GM12878 (cell line): ENCODE measurements at regions not wholly inside any gene's neighbourhood (a gene's known extent, or its start where the extent isn't known, plus 50 kb on each side); places are given as distances from the start of the nearest gene placed in this dataset.

Experiments used
- CHD4 ChIP-seq: fragments of 200-600 bp; sonication (generic); IDR thresholded peaks from 2 replicates; pipeline ENCODE4 v1.6.1; 2016; ENCODE audit warnings: mild to moderate bottlenecking
- EP300 ChIP-seq, 2 experiments: fragments of 150-350 bp in 1 of 2; IDR thresholded peaks; 2 replicates each; pipeline ENCODE4 v1.6.1; 2011 to 2012; ENCODE audit warnings: low read depth in 2 of 2, low read length in 2 of 2, borderline replicate concordance in 1 of 2, improper control_type of control experiment in 1 of 2, inconsistent platforms in 1 of 2; ENCODE audit not compliant: control insufficient read depth in 1 of 2
- KDM1A ChIP-seq: fragments of 200-600 bp; sonication (generic); IDR thresholded peaks from 2 replicates; pipeline ENCODE4 v1.6.1; 2016; ENCODE audit warnings: borderline replicate concordance
- NFXL1 ChIP-seq: fragments of 450-650 bp; IDR thresholded peaks from 2 replicates; pipeline ENCODE4 v1.6.1; 2017; ENCODE audit warnings: antibody characterized with exemption, mild to moderate bottlenecking, borderline replicate concordance
- POLR2A ChIP-seq: IDR thresholded peaks from 2 replicates; pipeline ENCODE4 v1.6.1; 2011; ENCODE audit warnings: low read depth, mild to moderate bottlenecking, low read length
- POLR2AphosphoS5 ChIP-seq: IDR thresholded peaks from 2 replicates; pipeline ENCODE4 v1.6.1; 2011; ENCODE audit warnings: mild to moderate bottlenecking, low read length, inconsistent platforms
- SMC3 ChIP-seq: IDR thresholded peaks from 2 replicates; pipeline ENCODE4 v1.6.1; 2011; ENCODE audit warnings: low read length, improper control_type of control experiment, borderline replicate concordance
- TF ChIP-seq, protein P1 (sequence below), 3 experiments: IDR thresholded peaks in 2 of 3; conservative IDR thresholded peaks in 1 of 3; 2 replicates each; pipeline ENCODE4 v1.5.1; 2011; ENCODE audit warnings: low read depth in 3 of 3, low read length in 3 of 3, mild to moderate bottlenecking in 3 of 3, control low read depth in 2 of 3, moderate library complexity in 2 of 3, inconsistent platforms in 1 of 3, mixed read lengths in 1 of 3; ENCODE audit not compliant: control insufficient read depth in 2 of 3, insufficient read depth in 1 of 3; ENCODE audit errors: extremely low read depth in 1 of 3
- TF ChIP-seq, protein P2 (sequence below): fragments of 450-650 bp; IDR thresholded peaks from 2 replicates; pipeline ENCODE4 v1.6.1; 2018; ENCODE audit warnings: mild to moderate bottlenecking, low read depth, moderate library complexity; ENCODE audit not compliant: partially characterized antibody

DNA sequence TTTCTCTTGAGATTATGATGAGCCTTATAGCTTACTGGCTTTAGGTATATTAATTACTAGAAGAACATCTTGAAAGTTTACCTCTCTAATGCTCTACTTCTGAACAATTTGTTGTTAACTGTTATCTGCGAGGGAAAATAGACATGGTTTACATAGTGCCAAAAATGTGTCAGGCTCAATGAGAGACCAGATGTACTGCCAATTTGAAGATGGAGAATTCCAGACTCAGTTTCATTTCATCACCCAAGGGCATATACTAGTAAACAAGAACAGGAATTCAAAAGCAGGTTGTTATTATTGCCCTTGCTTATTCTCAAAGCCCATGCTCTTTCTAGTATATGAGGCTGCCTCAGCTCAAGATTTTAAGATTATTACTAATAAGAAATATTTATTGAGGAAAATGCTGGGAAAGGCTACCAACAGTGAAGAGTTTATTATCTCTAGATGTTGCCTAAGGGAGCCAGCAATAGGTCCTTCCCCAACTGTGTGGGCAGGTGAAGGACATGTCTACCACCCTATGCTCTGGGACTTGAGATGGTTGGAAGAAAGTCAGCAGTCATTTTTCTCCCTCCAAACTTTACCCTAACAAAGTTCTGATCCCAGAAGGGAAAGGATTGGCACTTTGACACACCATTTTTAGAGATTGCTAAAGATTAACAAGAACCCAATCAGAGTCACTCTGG, 792.7 kb downstream of the METTL4 start:
- TF ChIP-seq SMC3 (no peak), KDM1A (no peak), POLR2AphosphoS5 (no peak), EP300 (IDR thresholded peaks at IDR 0.05; ENCODE audit: borderline replicate concordance in 1 of 2, control insufficient read depth in 1 of 2, low read depth in 2 of 2, low read length in 2 of 2) (no peak), NFXL1 (no peak), POLR2A (no peak), CHD4 (no peak)
- TF ChIP-seq, protein P1, sequence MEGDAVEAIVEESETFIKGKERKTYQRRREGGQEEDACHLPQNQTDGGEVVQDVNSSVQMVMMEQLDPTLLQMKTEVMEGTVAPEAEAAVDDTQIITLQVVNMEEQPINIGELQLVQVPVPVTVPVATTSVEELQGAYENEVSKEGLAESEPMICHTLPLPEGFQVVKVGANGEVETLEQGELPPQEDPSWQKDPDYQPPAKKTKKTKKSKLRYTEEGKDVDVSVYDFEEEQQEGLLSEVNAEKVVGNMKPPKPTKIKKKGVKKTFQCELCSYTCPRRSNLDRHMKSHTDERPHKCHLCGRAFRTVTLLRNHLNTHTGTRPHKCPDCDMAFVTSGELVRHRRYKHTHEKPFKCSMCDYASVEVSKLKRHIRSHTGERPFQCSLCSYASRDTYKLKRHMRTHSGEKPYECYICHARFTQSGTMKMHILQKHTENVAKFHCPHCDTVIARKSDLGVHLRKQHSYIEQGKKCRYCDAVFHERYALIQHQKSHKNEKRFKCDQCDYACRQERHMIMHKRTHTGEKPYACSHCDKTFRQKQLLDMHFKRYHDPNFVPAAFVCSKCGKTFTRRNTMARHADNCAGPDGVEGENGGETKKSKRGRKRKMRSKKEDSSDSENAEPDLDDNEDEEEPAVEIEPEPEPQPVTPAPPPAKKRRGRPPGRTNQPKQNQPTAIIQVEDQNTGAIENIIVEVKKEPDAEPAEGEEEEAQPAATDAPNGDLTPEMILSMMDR (IDR thresholded peaks at IDR 0.05 in 2 of 3, conservative IDR thresholded peaks at IDR 0.05 in 1 of 3; ENCODE audit: control insufficient read depth in 2 of 3, extremely low read depth in 1 of 3, insufficient read depth in 1 of 3, low read depth in 3 of 3, low read length in 3 of 3), result no peak
- TF ChIP-seq, protein P2, sequence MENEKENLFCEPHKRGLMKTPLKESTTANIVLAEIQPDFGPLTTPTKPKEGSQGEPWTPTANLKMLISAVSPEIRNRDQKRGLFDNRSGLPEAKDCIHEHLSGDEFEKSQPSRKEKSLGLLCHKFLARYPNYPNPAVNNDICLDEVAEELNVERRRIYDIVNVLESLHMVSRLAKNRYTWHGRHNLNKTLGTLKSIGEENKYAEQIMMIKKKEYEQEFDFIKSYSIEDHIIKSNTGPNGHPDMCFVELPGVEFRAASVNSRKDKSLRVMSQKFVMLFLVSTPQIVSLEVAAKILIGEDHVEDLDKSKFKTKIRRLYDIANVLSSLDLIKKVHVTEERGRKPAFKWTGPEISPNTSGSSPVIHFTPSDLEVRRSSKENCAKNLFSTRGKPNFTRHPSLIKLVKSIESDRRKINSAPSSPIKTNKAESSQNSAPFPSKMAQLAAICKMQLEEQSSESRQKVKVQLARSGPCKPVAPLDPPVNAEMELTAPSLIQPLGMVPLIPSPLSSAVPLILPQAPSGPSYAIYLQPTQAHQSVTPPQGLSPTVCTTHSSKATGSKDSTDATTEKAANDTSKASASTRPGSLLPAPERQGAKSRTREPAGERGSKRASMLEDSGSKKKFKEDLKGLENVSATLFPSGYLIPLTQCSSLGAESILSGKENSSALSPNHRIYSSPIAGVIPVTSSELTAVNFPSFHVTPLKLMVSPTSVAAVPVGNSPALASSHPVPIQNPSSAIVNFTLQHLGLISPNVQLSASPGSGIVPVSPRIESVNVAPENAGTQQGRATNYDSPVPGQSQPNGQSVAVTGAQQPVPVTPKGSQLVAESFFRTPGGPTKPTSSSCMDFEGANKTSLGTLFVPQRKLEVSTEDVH, result no peak
